ENCODE measurements at regions not wholly inside any gene's neighbourhood (a gene's known extent, or its start where the extent isn't known, plus 50 kb on each side); places are given as distances from the start of the nearest gene placed in this dataset.

GRCh38 chr11:30741039-30741550 is 154.9 kb upstream of the MPPED2 start:
- Histone ChIP-seq H3K9me3 (ENCODE audit: control insufficient read depth, insufficient read depth, low read depth, low read length) (no peaks in the 10 kb centered on the region), H3K36me3 (ENCODE audit: control insufficient read depth in 2 of 2, insufficient read depth in 1 of 2, low read length in 2 of 2) (no peaks in the 10 kb centered on the region), H3K4me1 (ENCODE audit: control insufficient read depth, insufficient read depth, low read length) (no peaks in the 10 kb centered on the region), H3K4me3 (ENCODE audit: low read depth, low read length) (peak overlapping the region; percentile 18), H3K27ac (ENCODE audit: extremely low read depth, low read depth, low read length) (no peak overlapping the region)
- ChIA-PET POLR2A (no interaction called here), CTCF (interaction anchor here (0.7 kb wide), 1 partner anchor 35 kb away, joined by 3 read pairs; no protein-coding TSS in a partner anchor)
- TF ChIP-seq GLI2 (tag by site-specific recombination; IDR thresholded peaks at IDR 0.05; ENCODE audit: borderline replicate concordance, low read depth) (no peak), BCL11A (tag by site-specific recombination; IDR thresholded peaks at IDR 0.05; ENCODE audit: low read depth) (0 out of 2 replicates have a peak, but pooled peaks have one; percentile 25), ZNF596 (tag by site-specific recombination; IDR thresholded peaks at IDR 0.05) (no peak), ZNF140 (tag by site-specific recombination; IDR thresholded peaks at IDR 0.05) (no peak), ZNF747 (tag by site-specific recombination; IDR thresholded peaks at IDR 0.05) (no peak), ZXDB (tag by site-specific recombination; IDR thresholded peaks at IDR 0.05) (no peak), ZNF791 (tag by site-specific recombination; IDR thresholded peaks at IDR 0.05) (no peak), ZNF404 (tag by site-specific recombination; IDR thresholded peaks at IDR 0.05) (no peak), ZNF629 (tag by site-specific recombination; IDR thresholded peaks at IDR 0.05) (0 out of 2 replicates have a peak, but pooled peaks have one; percentile 38), ZNF549 (tag by site-specific recombination; IDR thresholded peaks at IDR 0.05) (no peak), ZBTB21 (tag by site-specific recombination; IDR thresholded peaks at IDR 0.05) (0 out of 2 replicates have a peak, but pooled peaks have one; percentile 21), BCL11B (tag by site-specific recombination; IDR thresholded peaks at IDR 0.05; ENCODE audit: low read depth) (no peak), ZNF521 (tag by site-specific recombination; IDR thresholded peaks at IDR 0.05) (no peak), KLF16 (tag by site-specific recombination; IDR thresholded peaks at IDR 0.05) (no peak), ZNF701 (tag by site-specific recombination; IDR thresholded peaks at IDR 0.05) (no peak), BCL6B (tag by site-specific recombination; IDR thresholded peaks at IDR 0.05) (no peak), ZNF266 (tag by site-specific recombination; IDR thresholded peaks at IDR 0.05; ENCODE audit: low read depth) (no peak), ZNF324 (tag by site-specific recombination; IDR thresholded peaks at IDR 0.05) (no peak), SP7 (tag by site-specific recombination; IDR thresholded peaks at IDR 0.05) (peak; percentile 57), ZBTB1 (tag by site-specific recombination; IDR thresholded peaks at IDR 0.05) (no peak), ZNF16 (tag by site-specific recombination; IDR thresholded peaks at IDR 0.05; ENCODE audit: low read depth) (no peak), ZNF837 (tag by site-specific recombination; IDR thresholded peaks at IDR 0.05) (no peak), ZNF274 (IDR thresholded peaks at IDR 0.05; ENCODE audit: low read length) (no peak), ZNF274 (tag by site-specific recombination; IDR thresholded peaks at IDR 0.05; ENCODE audit: borderline replicate concordance) (no peak), ZNF600 (tag by site-specific recombination; IDR thresholded peaks at IDR 0.05) (peak; percentile 73), HOXA7 (CRISPR knock-in tag; IDR thresholded peaks at IDR 0.05; ENCODE audit: borderline replicate concordance) (no peak), ZSCAN18 (tag by site-specific recombination; IDR thresholded peaks at IDR 0.05) (no peak), ZNF114 (tag by site-specific recombination; IDR thresholded peaks at IDR 0.05) (no peak), ZNF777 (tag by site-specific recombination; IDR thresholded peaks at IDR 0.05; ENCODE audit: borderline replicate concordance) (no peak), ZNF623 (tag by site-specific recombination; IDR thresholded peaks at IDR 0.05) (no peak), KLF7 (tag by site-specific recombination; IDR thresholded peaks at IDR 0.05; ENCODE audit: borderline replicate concordance) (no peak), SP3 (tag by site-specific recombination; IDR thresholded peaks at IDR 0.05) (no peak)
- TF ChIP-seq, protein P1, sequence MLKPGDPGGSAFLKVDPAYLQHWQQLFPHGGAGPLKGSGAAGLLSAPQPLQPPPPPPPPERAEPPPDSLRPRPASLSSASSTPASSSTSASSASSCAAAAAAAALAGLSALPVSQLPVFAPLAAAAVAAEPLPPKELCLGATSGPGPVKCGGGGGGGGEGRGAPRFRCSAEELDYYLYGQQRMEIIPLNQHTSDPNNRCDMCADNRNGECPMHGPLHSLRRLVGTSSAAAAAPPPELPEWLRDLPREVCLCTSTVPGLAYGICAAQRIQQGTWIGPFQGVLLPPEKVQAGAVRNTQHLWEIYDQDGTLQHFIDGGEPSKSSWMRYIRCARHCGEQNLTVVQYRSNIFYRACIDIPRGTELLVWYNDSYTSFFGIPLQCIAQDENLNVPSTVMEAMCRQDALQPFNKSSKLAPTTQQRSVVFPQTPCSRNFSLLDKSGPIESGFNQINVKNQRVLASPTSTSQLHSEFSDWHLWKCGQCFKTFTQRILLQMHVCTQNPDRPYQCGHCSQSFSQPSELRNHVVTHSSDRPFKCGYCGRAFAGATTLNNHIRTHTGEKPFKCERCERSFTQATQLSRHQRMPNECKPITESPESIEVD (tag by site-specific recombination; IDR thresholded peaks at IDR 0.05): peak; percentile 76
- TF ChIP-seq, protein P2, sequence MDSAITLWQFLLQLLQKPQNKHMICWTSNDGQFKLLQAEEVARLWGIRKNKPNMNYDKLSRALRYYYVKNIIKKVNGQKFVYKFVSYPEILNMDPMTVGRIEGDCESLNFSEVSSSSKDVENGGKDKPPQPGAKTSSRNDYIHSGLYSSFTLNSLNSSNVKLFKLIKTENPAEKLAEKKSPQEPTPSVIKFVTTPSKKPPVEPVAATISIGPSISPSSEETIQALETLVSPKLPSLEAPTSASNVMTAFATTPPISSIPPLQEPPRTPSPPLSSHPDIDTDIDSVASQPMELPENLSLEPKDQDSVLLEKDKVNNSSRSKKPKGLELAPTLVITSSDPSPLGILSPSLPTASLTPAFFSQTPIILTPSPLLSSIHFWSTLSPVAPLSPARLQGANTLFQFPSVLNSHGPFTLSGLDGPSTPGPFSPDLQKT (IDR thresholded peaks at IDR 0.05; ENCODE audit: borderline replicate concordance, low read depth, low read length): no peak

All from HEK293 (cell line).